ENCODE measurements at regions not wholly inside any gene's neighbourhood (a gene's known extent, or its start where the extent isn't known, plus 50 kb on each side); places are given as distances from the start of the nearest gene placed in this dataset.

DNA sequence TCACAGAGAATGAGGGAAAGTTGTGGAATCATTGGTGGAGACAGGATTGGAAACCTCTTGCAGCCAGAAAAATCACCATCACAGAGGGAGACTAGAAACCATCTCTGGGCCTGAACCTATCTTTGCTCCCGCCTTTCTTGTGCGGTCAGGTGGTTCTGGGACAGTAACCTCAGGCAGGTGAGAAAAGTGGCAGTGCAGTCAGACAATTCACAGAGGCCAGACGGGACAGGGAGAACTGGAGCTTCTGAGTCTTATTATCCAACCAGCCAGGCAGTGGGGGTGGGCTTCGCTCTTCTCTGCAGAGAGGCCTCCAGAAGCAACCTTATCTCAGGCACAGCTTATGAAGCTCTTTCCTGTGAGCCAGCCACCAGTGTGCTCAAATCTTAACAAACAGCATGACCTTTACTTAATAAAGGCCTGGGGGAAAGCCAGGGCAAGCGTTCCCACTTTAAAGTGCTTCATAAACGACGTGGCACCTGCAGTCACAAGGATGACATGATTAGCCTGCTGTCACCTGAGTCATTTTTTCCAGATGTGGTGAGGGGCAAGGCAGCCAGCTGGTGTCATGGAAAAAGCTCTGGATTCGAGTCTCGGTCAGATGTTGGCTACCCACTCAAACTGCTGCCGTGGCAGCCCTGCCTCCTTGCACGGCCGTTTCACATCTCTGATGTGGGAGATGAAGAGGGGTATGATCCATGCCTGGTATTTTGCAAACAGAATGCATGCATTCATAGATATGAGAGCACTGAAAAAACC, 109.7 kb downstream of the B3GNT2 start:
- DNase-seq (ENCODE audit: low read depth), result no peak
- TF ChIP-seq, protein P1, sequence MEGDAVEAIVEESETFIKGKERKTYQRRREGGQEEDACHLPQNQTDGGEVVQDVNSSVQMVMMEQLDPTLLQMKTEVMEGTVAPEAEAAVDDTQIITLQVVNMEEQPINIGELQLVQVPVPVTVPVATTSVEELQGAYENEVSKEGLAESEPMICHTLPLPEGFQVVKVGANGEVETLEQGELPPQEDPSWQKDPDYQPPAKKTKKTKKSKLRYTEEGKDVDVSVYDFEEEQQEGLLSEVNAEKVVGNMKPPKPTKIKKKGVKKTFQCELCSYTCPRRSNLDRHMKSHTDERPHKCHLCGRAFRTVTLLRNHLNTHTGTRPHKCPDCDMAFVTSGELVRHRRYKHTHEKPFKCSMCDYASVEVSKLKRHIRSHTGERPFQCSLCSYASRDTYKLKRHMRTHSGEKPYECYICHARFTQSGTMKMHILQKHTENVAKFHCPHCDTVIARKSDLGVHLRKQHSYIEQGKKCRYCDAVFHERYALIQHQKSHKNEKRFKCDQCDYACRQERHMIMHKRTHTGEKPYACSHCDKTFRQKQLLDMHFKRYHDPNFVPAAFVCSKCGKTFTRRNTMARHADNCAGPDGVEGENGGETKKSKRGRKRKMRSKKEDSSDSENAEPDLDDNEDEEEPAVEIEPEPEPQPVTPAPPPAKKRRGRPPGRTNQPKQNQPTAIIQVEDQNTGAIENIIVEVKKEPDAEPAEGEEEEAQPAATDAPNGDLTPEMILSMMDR (IDR thresholded peaks at IDR 0.05; ENCODE audit: insufficient read depth, low read length, poor library complexity, severe bottlenecking), result no peak
- H3K36me3 ChIP-seq (ENCODE audit: control insufficient read depth, insufficient read depth, low read length), result no peaks in the 10 kb centered on the region
- no peaks in the 10 kb centered on the region for H3K27me3 ChIP-seq (ENCODE audit: control insufficient read depth, insufficient read depth, low read length)
- H3K4me3 ChIP-seq (ENCODE audit: low read depth, low read length), result no peak overlapping the region

DNA sequence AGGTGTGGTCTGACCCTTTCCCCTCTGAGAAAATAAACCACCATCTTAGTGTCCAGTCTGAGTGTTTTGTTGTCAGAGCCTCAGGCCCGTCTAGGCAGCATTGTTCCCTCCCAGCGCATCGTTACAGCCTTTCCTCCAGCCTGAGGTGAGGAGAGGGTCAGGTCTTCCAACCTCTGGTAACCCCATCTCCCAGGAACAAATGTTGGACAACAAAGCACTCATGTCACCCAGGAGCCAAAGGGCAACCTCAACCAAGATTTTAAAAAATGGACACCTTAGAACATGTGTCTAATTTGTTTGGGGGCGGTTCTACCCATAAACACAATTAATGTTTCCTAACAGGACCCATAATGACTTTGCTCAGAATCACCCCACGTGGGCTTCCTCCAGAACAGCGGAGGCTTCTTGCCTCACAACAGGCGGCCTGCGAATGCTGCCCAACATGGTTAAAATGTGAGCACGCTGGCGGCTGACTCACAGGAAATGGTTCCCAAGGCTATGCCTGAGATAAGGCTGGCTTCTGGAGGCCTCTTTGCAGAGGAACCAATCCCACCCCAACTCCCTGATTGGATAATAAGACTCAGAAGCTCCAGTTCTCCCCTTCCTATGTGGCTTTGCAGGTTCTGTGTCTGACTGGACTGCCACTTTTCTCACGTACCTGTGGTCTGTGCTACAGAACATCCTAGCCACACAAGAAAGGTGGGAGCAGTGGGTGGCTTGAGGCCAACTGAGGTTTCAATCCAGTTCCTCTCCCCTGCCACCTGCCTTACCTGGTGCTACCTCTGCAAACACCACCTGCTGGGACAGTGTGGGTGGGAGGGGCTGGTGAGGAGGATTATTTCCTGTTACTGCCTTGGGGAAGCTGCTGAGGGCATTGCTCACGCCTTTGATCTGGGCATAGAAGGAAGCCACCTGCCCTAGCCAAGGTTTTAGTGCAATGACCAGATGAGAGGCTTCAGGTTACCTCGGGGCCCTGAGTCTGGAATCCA, 108.8 kb downstream of the B3GNT2 start:
- Histone ChIP-seq H3K4me3 (ENCODE audit: low read depth, low read length) (no peak overlapping the region), H3K27me3 (ENCODE audit: control insufficient read depth, insufficient read depth, low read length) (no peaks in the 10 kb centered on the region), H3K36me3 (ENCODE audit: control insufficient read depth, insufficient read depth, low read length) (no peaks in the 10 kb centered on the region)
- peak; percentile 42 for DNase-seq (ENCODE audit: low read depth)
- TF ChIP-seq, protein P1 (IDR thresholded peaks at IDR 0.05; ENCODE audit: insufficient read depth, low read length, poor library complexity, severe bottlenecking), result no peak

DNA sequence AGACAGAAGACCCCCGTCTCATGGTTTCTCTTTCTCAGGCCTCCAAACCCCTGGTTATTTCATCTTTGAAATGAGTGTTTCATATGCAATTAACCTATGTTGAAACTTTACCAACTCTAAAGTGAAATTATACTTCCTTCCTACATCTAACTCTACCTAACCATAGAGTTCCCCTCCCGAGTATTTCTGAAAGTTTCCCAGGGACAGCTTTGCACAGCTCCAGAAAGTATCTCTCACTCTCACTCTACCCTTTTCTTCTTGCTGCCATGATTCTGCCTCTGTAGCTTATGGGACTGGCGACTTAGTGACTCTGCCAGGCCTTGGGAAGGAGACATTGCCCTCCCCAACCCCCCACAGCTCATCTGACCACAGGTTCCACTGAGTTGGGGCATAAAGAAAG, 107.9 kb downstream of the B3GNT2 start:
- TF ChIP-seq, protein P1 (IDR thresholded peaks at IDR 0.05; ENCODE audit: insufficient read depth, low read length, poor library complexity, severe bottlenecking), result no peak
- H3K4me3 ChIP-seq (ENCODE audit: low read depth, low read length), result no peak overlapping the region
- H3K27me3 ChIP-seq (ENCODE audit: control insufficient read depth, insufficient read depth, low read length), result no peaks in the 10 kb centered on the region
- DNase-seq (ENCODE audit: low read depth), result no peak
- H3K36me3 ChIP-seq (ENCODE audit: control insufficient read depth, insufficient read depth, low read length), result no peaks in the 10 kb centered on the region

DNA sequence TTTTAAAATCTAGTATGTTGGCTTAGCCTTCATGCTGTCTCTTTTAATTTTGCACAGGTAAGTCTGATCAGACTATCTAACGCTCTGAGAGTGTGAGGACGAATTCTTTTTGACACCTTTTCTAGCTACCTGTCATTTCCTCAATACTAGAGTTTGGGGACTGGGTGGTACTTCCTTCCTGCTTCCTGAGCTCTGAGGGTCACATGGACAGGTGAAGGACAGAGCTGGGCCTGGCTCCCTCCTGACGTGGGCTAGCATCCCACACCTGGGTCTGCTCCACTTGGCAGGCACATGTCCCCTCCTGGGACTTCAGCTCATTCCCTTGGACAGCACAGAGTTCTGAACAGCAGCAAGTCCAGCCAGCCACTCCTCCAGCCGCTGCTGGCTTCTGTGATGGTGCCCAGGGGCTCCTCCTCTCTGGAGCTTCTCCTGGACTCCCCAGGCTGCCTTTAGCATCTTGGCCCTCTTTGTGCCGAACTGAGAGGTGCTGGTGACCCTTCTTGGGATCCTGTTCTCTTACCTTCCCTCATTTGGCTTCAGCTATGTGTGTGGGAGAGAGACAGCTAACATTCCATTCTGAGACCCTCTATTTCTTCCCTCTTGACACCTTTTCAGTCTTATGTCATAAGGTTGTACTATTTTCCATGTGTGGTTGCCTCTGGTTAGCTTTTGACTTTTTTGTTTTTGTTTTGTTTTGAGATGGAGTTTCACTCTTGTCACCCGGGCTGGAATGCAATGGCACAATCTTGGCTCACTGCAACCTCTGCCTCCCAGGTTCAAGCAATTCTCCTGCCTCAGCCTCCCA, 106.9 kb downstream of the B3GNT2 start:
- DNase-seq (ENCODE audit: low read depth), result no peak
- Histone ChIP-seq H3K27me3 (ENCODE audit: control insufficient read depth, insufficient read depth, low read length) (no peaks in the 10 kb centered on the region), H3K4me3 (ENCODE audit: low read depth, low read length) (no peak overlapping the region), H3K36me3 (ENCODE audit: control insufficient read depth, insufficient read depth, low read length) (no peaks in the 10 kb centered on the region)
- TF ChIP-seq, protein P1 (IDR thresholded peaks at IDR 0.05; ENCODE audit: insufficient read depth, low read length, poor library complexity, severe bottlenecking), result no peak

DNA sequence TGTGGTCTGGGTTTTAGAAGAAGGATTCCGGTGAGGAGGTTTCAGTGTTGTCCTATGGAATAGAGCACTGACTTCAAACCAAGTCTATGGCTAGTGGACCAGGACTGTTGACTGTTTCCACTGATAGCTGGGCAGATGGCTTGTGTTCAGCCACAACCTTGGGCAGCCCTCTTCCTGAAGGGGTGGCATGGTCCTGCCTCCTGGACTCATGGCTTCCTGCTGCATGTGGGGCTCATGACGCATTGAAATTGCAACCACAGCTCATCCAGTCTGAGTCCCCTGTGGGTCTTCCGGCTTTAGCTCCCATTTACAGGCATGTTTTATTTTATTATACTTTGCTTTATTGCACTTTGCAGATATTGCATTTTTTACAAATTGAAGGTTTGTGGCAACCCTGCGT, 105.0 kb downstream of the B3GNT2 start:
- no peaks in the 10 kb centered on the region for H3K36me3 ChIP-seq (ENCODE audit: control insufficient read depth, insufficient read depth, low read length)
- no peak overlapping the region for H3K4me3 ChIP-seq (ENCODE audit: low read depth, low read length)
- no peak for DNase-seq (ENCODE audit: low read depth)
- H3K27me3 ChIP-seq (ENCODE audit: control insufficient read depth, insufficient read depth, low read length), result no peaks in the 10 kb centered on the region
- TF ChIP-seq, protein P1 (IDR thresholded peaks at IDR 0.05; ENCODE audit: insufficient read depth, low read length, poor library complexity, severe bottlenecking), result no peak

Measured in kidney epithelial cell (primary cell).